GM12865 (cell line): ENCODE measurements at regions not wholly inside any gene's neighbourhood (a gene's known extent, or its start where the extent isn't known, plus 50 kb on each side); places are given as distances from the start of the nearest gene placed in this dataset.
"Not testable (repeated sequence)": the region's sequence is repeated elsewhere in the genome, so short reads cannot be mapped to it uniquely, and the experiment has no call there.

Source experiments
- DNase-seq: peaks from one replicate; pipeline ENCODE4 v3.0.0; 2010; ENCODE audit warnings: low read depth
- H3K4me3 ChIP-seq: 2 replicates; pipeline ENCODE4 v1.5.1; 2011; ENCODE audit warnings: mild to moderate bottlenecking, low read depth, low read length, control low read depth
- CTCF ChIP-seq: IDR thresholded peaks from 2 replicates; pipeline ENCODE4 v1.5.1; 2011; ENCODE audit warnings: low read length, control low read depth, low read depth, inconsistent platforms; ENCODE audit not compliant: insufficient read depth; ENCODE audit errors: missing control alignments

GRCh38 chr15:84151205-84151931 lies 84.2 kb upstream of the GOLGA6L4 start:
- TF ChIP-seq CTCF, result no peak
- H3K4me3 ChIP-seq, result no peak overlapping the region
- no peak for DNase-seq

GRCh38 chr15:84152381-84152979 lies 83.1 kb upstream of the GOLGA6L4 start:
- not testable (repeated sequence) for DNase-seq, H3K4me3 ChIP-seq

GRCh38 chr15:84153655-84154140 lies 81.9 kb upstream of the GOLGA6L4 start:
- not testable (repeated sequence) for H3K4me3 ChIP-seq, DNase-seq

GRCh38 chr15:84154314-84154713 lies 81.3 kb upstream of the GOLGA6L4 start:
- DNase-seq, result not testable (repeated sequence)

GRCh38 chr15:84154787-84155186 lies 80.8 kb upstream of the GOLGA6L4 start:
- not testable (repeated sequence) for DNase-seq, H3K4me3 ChIP-seq

More at GRCh38 chr15:84154314-84154713, 81.3 kb upstream of the GOLGA6L4 start:
- not testable (repeated sequence) for H3K4me3 ChIP-seq

GRCh38 chr15:84155792-84156587 lies 79.6 kb upstream of the GOLGA6L4 start:
- H3K4me3 ChIP-seq, DNase-seq: not testable (repeated sequence)

GRCh38 chr15:84156588-84156840 lies 79.1 kb upstream of the GOLGA6L4 start:
- not testable (repeated sequence) for H3K4me3 ChIP-seq, DNase-seq

- not testable (repeated sequence) for H3K4me3 ChIP-seq, DNase-seq
Measured at GRCh38 chr15:84157056-84157632, 78.4 kb upstream of the GOLGA6L4 start.

- not testable (repeated sequence) for DNase-seq, H3K4me3 ChIP-seq
Measured at GRCh38 chr15:84157857-84158256, 77.7 kb upstream of the GOLGA6L4 start.

GRCh38 chr15:84159346-84160269 lies 76.0 kb upstream of the GOLGA6L4 start:
- DNase-seq, H3K4me3 ChIP-seq: not testable (repeated sequence)

- not testable (repeated sequence) for DNase-seq
Measured at GRCh38 chr15:84164423-84165292, 70.9 kb upstream of the GOLGA6L4 start.

GRCh38 chr15:84170029-84170428 lies 65.5 kb upstream of the GOLGA6L4 start:
- not testable (repeated sequence) for H3K4me3 ChIP-seq, DNase-seq

More at GRCh38 chr15:84164423-84165292, 70.9 kb upstream of the GOLGA6L4 start:
- not testable (repeated sequence) for H3K4me3 ChIP-seq

- DNase-seq, H3K4me3 ChIP-seq: not testable (repeated sequence)
Measured at GRCh38 chr15:84173231-84173610, 62.4 kb upstream of the GOLGA6L4 start.
